GM18873 (cell line): ENCODE measurements at regions not wholly inside any gene's neighbourhood (a gene's known extent, or its start where the extent isn't known, plus 50 kb on each side); places are given as distances from the start of the nearest gene placed in this dataset.

ENCODE experiments used
- ATAC-seq: cut with Tn5 transposase; IDR thresholded peaks from one replicate; pipeline ENCODE4 v1.9.1; 2021; ENCODE audit warnings: mild to moderate bottlenecking, moderate library complexity, moderate number of reproducible peaks; ENCODE audit not compliant: unreplicated experiment, low FRiP score

- ATAC-seq, result no peak
These were observed 541.7 kb downstream of the MBD2 start for GRCh38 chr18:53682796-53683195.

GRCh38 chr18:53677480-53677879 is 547.0 kb downstream of the MBD2 start:
- ATAC-seq, result no peak

DNA sequence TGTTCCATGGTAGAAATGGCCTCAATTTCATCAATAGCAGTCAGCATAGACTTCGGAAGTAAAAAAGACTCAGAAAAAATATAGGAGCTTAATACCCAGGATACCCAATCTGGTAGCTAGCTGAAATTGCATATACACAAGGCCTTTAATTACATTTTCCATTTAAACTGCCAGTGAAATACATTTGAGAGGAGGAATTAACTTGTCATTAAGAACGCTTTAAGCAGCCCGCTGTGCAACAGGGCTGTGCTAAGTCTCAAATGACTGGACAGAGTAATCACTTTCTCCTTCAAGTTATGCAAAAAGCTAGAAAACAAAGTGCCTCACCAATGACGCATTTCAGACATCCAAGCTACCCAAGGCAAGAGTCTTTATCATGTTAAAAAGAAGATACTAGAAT is 558.8 kb downstream of the MBD2 start:
- ATAC-seq, result no peak

GRCh38 chr18:53664575-53664974 is 559.9 kb downstream of the MBD2 start:
- ATAC-seq, result no peak

GRCh38 chr18:53660306-53660705 is 564.2 kb downstream of the MBD2 start:
- no peak for ATAC-seq

DNA sequence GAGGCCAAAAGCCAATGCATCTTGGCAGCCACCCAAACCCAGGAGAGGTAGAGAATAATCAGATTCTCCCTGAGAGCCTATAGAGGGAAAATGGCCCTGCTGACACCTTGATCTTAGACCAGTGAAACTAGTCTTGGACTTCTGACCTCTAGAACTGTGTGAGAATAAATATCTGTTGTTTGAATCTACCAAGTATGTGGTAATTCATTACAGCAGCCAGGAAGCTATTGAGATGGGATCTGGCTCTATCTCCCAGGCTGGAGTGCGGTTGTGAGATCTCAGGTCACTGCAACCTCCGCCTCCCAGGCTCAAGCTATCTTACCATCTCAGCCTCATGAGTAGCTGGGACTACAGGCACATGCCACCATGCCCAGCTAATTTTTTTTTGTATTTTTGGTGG is 567.2 kb downstream of the MBD2 start:
- ATAC-seq, result no peak

- ATAC-seq, result no peak
These were observed 574.8 kb downstream of the MBD2 start for GRCh38 chr18:53649621-53650020.

DNA sequence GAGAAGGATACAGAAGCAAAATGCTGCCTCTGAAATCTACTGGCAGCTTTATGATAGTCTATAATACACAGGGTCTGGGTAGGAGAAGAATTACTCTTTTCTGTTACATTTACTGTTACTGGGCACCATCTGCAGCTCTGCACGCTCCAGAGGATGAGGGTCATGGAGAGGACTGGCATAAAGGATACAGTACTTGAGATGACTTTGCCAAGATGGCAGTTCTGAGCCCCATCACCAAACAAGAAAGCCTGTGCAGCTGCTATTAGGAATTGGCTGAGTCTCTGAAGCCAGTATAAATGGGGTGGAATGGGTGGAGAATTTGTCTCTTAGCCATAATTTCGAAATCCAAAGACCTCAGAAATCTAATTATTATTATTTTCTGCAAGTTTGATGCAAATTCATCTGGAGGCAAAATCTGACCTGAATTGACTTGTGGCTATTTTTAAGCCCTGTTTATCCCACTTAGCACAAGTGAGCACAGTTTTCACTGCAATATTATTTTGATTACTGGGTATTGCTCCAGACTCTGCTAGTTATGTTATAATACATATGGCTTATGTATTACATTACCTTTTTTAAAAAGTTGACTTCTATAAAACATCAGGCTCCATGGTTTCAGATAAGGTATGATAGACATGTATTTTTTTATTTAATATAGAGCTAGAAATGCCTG is 579.5 kb downstream of the MBD2 start:
- ATAC-seq, result no peak

DNA sequence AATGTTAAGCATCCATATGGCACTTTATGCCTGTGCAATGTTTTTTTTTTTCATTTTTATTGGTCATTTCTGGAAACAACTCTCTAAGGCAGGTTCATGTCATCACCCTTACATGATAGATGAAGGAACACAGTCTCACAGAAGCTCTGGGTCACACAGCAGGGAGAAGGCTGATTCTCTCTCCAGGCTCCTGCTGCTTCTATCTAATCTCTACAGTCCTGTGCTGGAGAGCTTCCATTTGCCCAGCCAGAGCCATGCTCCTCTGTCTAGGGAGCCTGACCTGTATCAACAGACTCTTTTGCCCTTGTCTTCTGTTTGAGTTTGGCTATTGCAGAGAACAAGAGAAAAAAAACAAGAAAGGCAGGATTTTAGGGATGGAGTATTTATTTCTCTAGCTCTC is 584.8 kb downstream of the MBD2 start:
- no peak for ATAC-seq

DNA sequence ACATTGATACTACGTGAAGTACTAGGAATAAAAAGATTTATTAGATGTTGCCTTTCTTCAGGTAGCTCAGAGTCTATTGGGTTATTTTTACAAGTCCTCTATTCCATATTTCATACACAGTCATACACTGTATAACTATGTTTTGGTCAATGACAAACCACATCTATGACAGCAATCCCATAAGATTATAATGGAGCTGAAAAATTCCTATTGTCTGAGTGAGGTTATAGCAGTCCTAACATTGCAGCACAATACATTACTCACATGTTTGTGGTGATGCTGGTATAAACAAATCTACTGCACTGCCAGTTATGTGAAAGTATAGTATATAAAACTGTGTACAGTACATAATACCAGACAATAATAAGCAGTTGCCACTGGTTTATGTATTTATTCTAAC is 595.1 kb downstream of the MBD2 start:
- no peak for ATAC-seq

GRCh38 chr18:53625997-53626599 is 598.4 kb downstream of the MBD2 start:
- no peak for ATAC-seq

GRCh38 chr18:53610957-53611356 is 613.5 kb downstream of the MBD2 start:
- ATAC-seq, result no peak

- ATAC-seq, result no peak
These were observed 617.7 kb downstream of the MBD2 start for GRCh38 chr18:53606792-53607191.

GRCh38 chr18:53605198-53605597 is 619.3 kb downstream of the MBD2 start:
- ATAC-seq, result no peak

DNA sequence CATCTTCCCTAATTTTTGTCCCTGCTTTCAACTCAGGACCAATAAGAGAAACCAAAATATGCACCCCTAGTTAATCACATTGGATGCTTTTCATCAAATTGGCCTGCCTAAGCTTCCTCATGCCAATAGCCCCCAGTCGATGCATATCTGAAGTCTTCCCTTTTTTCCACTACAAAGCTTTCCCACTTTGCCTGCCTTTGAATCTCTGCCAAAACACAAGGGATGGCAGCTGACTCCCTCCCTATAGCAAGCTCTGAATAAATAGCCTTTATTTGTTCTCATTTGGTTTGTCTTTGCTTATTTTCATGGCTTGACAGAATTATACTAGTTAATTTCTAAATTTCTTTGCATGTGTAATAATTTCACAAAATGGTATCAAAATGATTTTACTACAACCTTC is 621.2 kb downstream of the MBD2 start:
- ATAC-seq, result no peak

DNA sequence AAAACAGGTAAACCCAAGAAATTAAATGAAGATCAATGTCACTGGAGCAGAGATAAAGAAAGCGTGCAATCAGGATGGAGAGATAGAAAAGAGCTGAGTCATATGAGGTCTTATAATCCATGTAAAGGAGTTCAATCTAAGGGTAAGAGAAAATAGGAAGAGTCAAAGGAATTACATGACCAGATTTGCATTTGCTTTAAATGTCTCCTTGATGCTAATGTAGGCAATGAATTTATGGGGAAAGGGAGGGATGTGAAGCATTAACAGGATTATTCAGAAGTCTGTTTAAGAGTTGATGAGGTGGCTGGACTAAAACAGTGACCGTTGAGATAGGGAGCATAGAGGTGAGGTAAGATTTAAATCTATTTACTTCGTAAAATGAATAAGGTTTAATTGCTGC is 623.1 kb downstream of the MBD2 start:
- ATAC-seq, result no peak

- no peak for ATAC-seq
These were observed 637.5 kb downstream of the MBD2 start for GRCh38 chr18:53586923-53587322.
